PC-9 (cell line): ENCODE measurements at regions not wholly inside any gene's neighbourhood (a gene's known extent, or its start where the extent isn't known, plus 50 kb on each side); places are given as distances from the start of the nearest gene placed in this dataset.

Experiments used
- CTCF ChIP-seq: fragments of 200-600 bp; sonication (generic); conservative IDR thresholded peaks from 2 replicates; pipeline ENCODE4 v1.6.1; 2017; ENCODE audit warnings: mixed run types, antibody characterized with exemption, mild to moderate bottlenecking, moderate library complexity
- EZH2 ChIP-seq: fragments of 200-600 bp; sonication (generic); IDR thresholded peaks from 2 replicates; pipeline ENCODE4 v1.8.0; 2017; ENCODE audit warnings: antibody characterized with exemption, low read depth

GRCh38 chrX:5586726-5587125 lies 641.9 kb downstream of the NLGN4X start:
- no peak for TF ChIP-seq CTCF
- TF ChIP-seq EZH2 = no peak
